ENCODE measurements at regions not wholly inside any gene's neighbourhood (a gene's known extent, or its start where the extent isn't known, plus 50 kb on each side); places are given as distances from the start of the nearest gene placed in this dataset.

DNA sequence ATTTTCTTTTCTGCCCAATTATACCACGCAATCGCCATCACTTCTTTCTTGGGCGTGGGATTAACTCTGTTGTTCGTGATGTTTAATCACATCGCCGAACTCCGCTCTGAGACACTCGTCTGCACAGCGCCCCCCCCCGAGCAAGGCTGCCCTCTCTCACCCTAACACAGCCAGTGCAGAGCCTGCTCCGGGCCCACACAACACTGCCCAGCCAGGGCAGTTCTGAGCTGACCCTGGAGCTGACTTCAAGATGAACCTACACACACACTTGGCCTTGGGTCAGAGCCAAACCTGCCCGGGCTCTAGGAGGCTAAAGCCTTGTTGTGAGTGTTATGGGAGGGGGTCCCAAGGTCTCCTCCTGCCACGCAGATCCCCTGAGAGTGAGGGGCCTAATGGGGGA lies 64.6 kb upstream of the LRP8 start:
- DNase-seq (ENCODE audit: insufficient read length, low spot score) (no peak), FAIRE-seq (no peak)
- TF ChIP-seq, protein P1, sequence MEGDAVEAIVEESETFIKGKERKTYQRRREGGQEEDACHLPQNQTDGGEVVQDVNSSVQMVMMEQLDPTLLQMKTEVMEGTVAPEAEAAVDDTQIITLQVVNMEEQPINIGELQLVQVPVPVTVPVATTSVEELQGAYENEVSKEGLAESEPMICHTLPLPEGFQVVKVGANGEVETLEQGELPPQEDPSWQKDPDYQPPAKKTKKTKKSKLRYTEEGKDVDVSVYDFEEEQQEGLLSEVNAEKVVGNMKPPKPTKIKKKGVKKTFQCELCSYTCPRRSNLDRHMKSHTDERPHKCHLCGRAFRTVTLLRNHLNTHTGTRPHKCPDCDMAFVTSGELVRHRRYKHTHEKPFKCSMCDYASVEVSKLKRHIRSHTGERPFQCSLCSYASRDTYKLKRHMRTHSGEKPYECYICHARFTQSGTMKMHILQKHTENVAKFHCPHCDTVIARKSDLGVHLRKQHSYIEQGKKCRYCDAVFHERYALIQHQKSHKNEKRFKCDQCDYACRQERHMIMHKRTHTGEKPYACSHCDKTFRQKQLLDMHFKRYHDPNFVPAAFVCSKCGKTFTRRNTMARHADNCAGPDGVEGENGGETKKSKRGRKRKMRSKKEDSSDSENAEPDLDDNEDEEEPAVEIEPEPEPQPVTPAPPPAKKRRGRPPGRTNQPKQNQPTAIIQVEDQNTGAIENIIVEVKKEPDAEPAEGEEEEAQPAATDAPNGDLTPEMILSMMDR (IDR thresholded peaks at IDR 0.05; ENCODE audit: insufficient read depth, missing control alignments), result no peak

GRCh38 chr1:53393325-53393792 lies 65.5 kb upstream of the LRP8 start:
- TF ChIP-seq, protein P1 (IDR thresholded peaks at IDR 0.05; ENCODE audit: insufficient read depth, missing control alignments), result peak; percentile 89
- FAIRE-seq, result no peak
- DNase-seq (ENCODE audit: insufficient read length, low spot score), result peak; percentile 94

DNA sequence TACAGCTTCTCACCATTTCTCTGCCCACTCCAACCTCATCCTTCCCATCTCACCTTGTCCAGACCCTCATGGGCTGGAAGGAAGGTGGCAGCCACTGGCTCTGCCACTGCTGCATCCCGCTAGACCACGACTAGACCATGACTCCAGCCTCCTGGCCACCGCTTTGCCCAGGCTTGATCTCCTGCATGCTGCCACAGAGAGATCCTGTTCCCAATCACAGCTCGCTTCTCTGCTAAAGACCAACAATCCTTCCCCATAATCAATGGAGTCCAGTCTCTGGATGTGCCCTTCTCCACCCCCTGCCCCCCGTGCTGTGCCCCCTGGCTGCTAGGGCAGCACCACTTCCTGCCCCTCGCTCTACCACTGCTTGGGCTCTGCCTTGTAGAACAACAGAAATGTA lies 64.9 kb upstream of the DMRTB1 start:
- no peak for FAIRE-seq
- TF ChIP-seq, protein P1 (IDR thresholded peaks at IDR 0.05; ENCODE audit: insufficient read depth, missing control alignments), result no peak
- no peak for DNase-seq (ENCODE audit: insufficient read length, low spot score)

- TF ChIP-seq, protein P1 (IDR thresholded peaks at IDR 0.05; ENCODE audit: insufficient read depth, missing control alignments), result peak; percentile 3
- DNase-seq (ENCODE audit: insufficient read length, low spot score), result no peak
- FAIRE-seq, result no peak
These were observed 63.5 kb upstream of the DMRTB1 start for GRCh38 chr1:53395671-53396215.

GRCh38 chr1:53396573-53397268 lies 62.5 kb upstream of the DMRTB1 start:
- TF ChIP-seq, protein P1 (IDR thresholded peaks at IDR 0.05; ENCODE audit: insufficient read depth, missing control alignments), result no peak
- no peak for FAIRE-seq
- no peak for DNase-seq (ENCODE audit: insufficient read length, low spot score)

GRCh38 chr1:53398091-53398490 lies 61.1 kb upstream of the DMRTB1 start:
- no peak for FAIRE-seq
- TF ChIP-seq, protein P1 (IDR thresholded peaks at IDR 0.05; ENCODE audit: insufficient read depth, missing control alignments), result no peak
- DNase-seq (ENCODE audit: insufficient read length, low spot score), result no peak

All from D721Med (cell line).